HFF-Myc (cell line): ENCODE measurements at regions not wholly inside any gene's neighbourhood (a gene's known extent, or its start where the extent isn't known, plus 50 kb on each side); places are given as distances from the start of the nearest gene placed in this dataset.

Experiments used
- DNase-seq: peaks from one replicate; pipeline ENCODE4 v3.0.0-alpha.2; 2011; ENCODE audit warnings: low read depth; ENCODE audit errors: extremely low read depth
- H3K4me3 ChIP-seq: replicated peaks from 2 replicates; pipeline ENCODE4 v1.5.1; 2011; ENCODE audit warnings: low read depth, mild to moderate bottlenecking, control low read depth, low read length
- TF ChIP-seq, protein P1 (sequence below): IDR thresholded peaks from 2 replicates; pipeline ENCODE4 v1.5.1; 2012; ENCODE audit warnings: mild to moderate bottlenecking, low read depth, low read length, control low read depth; ENCODE audit errors: missing control alignments

DNA sequence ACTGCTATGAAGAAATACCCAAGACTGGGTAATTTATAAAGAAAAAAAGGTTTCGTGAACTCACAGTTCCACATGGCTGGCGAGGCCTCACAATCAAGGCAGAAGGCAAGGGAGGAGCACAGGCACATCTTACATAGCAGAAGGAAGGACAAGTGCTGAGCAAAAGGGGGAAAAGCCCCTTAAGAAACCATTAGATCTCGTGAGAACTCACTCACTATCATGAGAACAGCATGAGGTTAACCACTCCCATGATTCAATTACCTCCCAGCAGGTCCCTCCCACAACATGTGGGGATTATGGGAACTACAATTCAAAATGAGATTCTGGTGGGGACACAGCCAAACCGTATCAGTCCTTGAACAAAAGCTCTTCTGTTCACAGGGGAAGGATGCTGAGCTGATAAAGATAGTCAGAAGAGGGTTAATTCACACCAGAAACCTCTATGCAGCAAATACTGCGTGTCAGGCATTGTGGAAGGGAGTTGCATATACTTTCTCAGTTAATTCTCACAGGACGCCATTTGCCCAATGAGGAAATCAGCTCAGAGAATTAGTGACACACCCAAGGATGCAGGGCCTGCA is 246.2 kb downstream of the FOXO1 start:
- TF ChIP-seq, protein P1, sequence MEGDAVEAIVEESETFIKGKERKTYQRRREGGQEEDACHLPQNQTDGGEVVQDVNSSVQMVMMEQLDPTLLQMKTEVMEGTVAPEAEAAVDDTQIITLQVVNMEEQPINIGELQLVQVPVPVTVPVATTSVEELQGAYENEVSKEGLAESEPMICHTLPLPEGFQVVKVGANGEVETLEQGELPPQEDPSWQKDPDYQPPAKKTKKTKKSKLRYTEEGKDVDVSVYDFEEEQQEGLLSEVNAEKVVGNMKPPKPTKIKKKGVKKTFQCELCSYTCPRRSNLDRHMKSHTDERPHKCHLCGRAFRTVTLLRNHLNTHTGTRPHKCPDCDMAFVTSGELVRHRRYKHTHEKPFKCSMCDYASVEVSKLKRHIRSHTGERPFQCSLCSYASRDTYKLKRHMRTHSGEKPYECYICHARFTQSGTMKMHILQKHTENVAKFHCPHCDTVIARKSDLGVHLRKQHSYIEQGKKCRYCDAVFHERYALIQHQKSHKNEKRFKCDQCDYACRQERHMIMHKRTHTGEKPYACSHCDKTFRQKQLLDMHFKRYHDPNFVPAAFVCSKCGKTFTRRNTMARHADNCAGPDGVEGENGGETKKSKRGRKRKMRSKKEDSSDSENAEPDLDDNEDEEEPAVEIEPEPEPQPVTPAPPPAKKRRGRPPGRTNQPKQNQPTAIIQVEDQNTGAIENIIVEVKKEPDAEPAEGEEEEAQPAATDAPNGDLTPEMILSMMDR = no peak
- no peak for DNase-seq
- H3K4me3 ChIP-seq = no peak overlapping the region

DNA sequence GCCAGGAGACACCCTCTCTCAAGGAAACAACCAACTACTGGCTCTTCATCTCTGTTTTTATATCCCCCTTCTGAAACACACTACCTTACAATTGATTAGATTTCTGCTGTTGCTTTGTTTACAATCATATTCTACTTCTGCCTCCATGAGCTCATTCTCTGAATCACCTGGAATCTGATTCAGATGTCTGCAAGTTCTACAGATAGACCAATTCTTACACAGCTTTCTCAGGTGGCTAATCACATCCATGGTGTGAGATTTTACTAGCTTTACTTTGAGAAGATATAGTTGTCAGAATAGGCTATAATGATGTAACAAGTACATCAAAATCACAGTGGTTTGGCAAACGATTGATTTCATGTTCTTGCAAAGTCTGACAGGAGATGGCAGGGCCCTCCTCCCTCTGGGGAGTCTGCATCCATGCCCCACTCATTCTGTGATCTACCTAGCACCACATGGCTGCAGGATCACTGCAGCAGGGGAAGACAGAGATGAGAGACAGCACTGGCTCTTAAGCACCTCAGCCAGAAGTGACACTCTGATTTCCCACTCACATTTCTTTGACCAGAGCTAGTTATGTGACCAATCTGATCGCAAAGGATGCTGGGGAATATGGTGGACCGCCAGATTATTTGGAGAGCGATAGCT is 243.7 kb downstream of the FOXO1 start:
- DNase-seq = no peak
- TF ChIP-seq, protein P1 = no peak
- no peak overlapping the region for H3K4me3 ChIP-seq

DNA sequence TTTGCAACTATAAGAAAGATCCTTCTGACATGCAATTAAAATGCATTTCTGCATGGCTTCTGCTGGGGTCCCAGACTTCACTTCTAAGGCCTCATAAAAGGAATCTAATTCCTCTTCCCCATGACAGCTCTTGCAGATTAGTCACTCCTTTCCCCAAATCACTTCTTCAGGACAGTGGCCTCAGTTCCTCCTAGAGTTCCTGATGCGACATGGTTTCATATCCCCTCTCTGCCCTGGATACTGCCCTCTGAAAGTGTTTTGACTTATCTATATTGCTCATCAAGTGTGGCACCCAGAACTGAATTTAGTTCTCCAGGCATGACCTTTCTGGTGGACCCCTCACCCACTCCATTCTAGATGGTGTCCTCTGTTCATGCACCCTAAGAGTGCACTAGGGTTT is 238.1 kb downstream of the FOXO1 start:
- no peak for DNase-seq
- H3K4me3 ChIP-seq = no peak overlapping the region
- TF ChIP-seq, protein P1 = no peak

DNA sequence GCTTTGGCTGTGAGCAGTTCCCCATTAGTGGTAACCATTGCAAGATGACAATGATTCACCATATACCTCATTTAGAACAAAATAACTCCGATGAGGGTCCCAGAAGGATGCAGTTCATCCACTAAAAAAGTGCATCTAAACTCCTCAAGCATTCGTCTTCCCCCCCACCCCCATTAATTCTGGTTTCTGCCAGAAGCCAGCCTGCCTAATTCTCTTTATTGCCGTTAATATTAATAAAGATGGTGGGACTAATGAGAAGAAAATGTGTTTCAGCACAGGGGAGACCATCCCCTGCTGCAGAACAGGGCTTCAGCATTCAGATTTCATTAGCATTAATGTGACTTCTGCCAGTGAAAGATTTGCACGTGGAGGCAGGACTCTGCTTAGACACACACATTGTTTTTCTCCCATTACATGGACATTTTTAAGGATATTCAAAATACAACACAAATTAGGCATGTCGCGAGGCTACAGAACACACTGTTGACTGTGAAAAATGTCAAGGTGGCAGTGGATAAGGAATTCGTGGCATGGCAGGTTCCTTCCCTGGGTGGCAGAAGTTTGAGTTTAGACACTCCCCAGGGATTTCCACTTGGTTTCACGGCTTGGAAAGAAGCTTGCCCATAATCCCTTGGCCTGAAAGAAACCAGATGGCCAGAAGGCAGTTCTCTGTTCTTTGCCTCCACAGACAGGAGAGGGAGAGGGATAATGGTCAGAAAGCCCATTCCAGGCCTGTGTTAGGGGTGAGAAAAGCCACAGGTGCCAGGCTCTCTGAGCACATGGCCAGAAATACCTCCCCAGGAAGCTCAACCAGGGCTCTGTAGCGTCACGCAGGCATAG is 236.5 kb downstream of the FOXO1 start:
- TF ChIP-seq, protein P1 = no peak

DNA sequence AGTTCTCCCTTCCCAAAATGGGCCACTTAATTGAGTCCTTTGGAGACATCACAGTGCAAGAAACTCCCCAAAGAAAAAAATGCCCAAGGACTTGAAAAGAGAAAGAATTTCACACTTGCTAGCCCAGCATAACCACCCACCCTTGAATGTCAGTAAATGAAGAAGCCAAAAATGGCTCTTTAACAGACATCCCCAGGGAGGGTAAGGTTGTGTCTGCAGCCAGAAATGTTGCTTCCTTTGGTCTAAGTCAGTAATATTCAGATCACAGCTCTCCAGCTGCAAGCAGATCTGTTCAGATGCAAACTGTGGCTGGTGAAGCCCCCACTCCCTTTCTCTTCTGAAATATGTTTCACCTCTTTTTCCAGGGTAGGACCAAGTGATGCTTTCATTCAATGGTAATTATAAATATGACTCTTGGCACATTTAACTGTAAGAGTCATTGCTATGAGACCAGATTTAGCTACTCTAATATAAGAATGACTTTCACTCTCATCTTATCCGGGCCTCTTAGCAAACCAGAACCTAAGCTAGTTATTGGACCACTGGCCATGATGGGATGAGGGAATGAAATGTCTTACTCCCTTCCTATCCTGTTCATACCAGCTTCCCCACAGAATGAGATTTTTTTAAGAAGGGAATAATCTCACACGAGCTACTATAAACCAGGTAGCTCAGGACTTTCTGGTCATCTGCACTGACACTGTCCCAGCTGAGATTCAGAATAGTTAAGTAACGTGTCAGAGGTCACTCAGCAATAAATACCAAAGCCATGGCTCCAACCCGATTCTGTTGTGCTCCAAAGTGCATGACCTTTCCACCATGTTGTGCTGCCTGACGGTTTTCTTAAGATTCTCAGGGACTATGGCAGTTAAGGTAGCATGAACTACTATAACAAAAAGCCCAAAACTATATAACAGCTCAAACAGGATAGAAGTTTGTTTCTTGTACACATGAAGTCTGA is 234.1 kb downstream of the FOXO1 start:
- no peak overlapping the region for H3K4me3 ChIP-seq
- DNase-seq = no peak
- TF ChIP-seq, protein P1 = no peak

More for the DNA sequence above, 236.5 kb downstream of the FOXO1 start:
- no peak for DNase-seq
- H3K4me3 ChIP-seq = no peak overlapping the region

DNA sequence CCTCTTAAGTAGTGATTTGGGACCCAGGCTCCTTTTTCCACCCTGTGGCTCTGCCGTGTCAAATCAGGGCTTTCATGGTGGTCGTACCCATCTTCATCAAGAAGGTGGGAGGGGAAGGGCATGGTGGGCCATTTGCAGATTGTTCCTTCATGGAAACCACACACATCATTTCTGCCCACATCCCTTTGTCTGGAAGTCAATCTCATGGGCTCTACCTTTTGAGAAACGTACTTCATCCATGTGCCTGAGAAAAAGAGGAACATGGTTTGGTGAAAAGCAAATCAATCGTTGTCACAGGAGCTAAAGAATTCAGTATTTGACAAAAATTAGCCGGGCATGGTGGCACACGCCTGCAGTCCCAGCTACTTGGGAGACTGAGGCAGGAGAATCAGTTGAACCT is 233.4 kb downstream of the FOXO1 start:
- H3K4me3 ChIP-seq = no peak overlapping the region
- DNase-seq = no peak
- TF ChIP-seq, protein P1 = no peak
